ENCODE measurements at regions not wholly inside any gene's neighbourhood (a gene's known extent, or its start where the extent isn't known, plus 50 kb on each side); places are given as distances from the start of the nearest gene placed in this dataset.
A peak's percentile ranks its signal among the peaks of the same experiment; 100 is the strongest.

GRCh38 chr4:121277194-121278105 is 103.4 kb downstream of the QRFPR start:
- DNase-seq = peak; percentile 1 to 13

- DNase-seq = no peak
Measured at GRCh38 chr4:121273191-121273590, 107.6 kb downstream of the QRFPR start.

- no peak for DNase-seq
Measured at GRCh38 chr4:121272526-121272925, 108.3 kb downstream of the QRFPR start.

GRCh38 chr4:121270389-121270788 is 106.3 kb upstream of the TNIP3 start:
- no peak for DNase-seq

- no peak for DNase-seq
Measured at GRCh38 chr4:121269001-121269400, 104.9 kb upstream of the TNIP3 start.

GRCh38 chr4:121266982-121267381 is 102.9 kb upstream of the TNIP3 start:
- DNase-seq = no peak

- DNase-seq = no peak
Measured at GRCh38 chr4:121256887-121257466, 92.9 kb upstream of the TNIP3 start.

GRCh38 chr4:121255986-121256750 is 92.0 kb upstream of the TNIP3 start:
- no peak for DNase-seq

- no peak for DNase-seq
Measured at GRCh38 chr4:121253961-121254360, 89.8 kb upstream of the TNIP3 start.

GRCh38 chr4:121252224-121252806 is 88.2 kb upstream of the TNIP3 start:
- peak; percentile 37 to 53 for DNase-seq

GRCh38 chr4:121248747-121249146 is 84.6 kb upstream of the TNIP3 start:
- DNase-seq = no peak

- DNase-seq = no peak
Measured at GRCh38 chr4:121246698-121247097, 82.6 kb upstream of the TNIP3 start.

- peak; percentile 53 to 81 for DNase-seq
Measured at GRCh38 chr4:121243485-121243884, 79.4 kb upstream of the TNIP3 start.

GRCh38 chr4:121242188-121242750 is 78.1 kb upstream of the TNIP3 start:
- DNase-seq = no peak

- DNase-seq = no peak
Measured at GRCh38 chr4:121239951-121240350, 75.8 kb upstream of the TNIP3 start.

GRCh38 chr4:121238461-121238860 is 74.3 kb upstream of the TNIP3 start:
- no peak for DNase-seq

- DNase-seq = no peak
Measured at GRCh38 chr4:121237069-121237399, 72.9 kb upstream of the TNIP3 start.

- DNase-seq = no peak
Measured at GRCh38 chr4:121236353-121237068, 72.4 kb upstream of the TNIP3 start.

GRCh38 chr4:121233982-121234381 is 69.9 kb upstream of the TNIP3 start:
- peak in 1 of 2 experiments; percentile 24 for DNase-seq

- DNase-seq = no peak
Measured at GRCh38 chr4:121229993-121230392, 65.9 kb upstream of the TNIP3 start.

GRCh38 chr4:121228848-121229247 is 64.7 kb upstream of the TNIP3 start:
- no peak for DNase-seq

GRCh38 chr4:121227341-121227792 is 63.2 kb upstream of the TNIP3 start:
- no peak for DNase-seq
